H1 (cell line): ENCODE measurements at regions not wholly inside any gene's neighbourhood (a gene's known extent, or its start where the extent isn't known, plus 50 kb on each side); places are given as distances from the start of the nearest gene placed in this dataset.

ENCODE experiments used
- CTCF ChIA-PET: fragments of 300-600 bp; sonication (Branson Sonifier 250); formaldehyde crosslinking; loops from one replicate; lab custom pipeline; 2021; ENCODE audit not compliant: partially characterized antibody; lab: Charles Lee
- POLR2A ChIA-PET: fragments of 300-600 bp; sonication (Branson Sonifier 250); formaldehyde crosslinking; loops from one replicate; lab custom pipeline; 2021; ENCODE audit warnings: inconsistent platforms; ENCODE audit not compliant: partially characterized antibody; lab: Charles Lee
- DNase-seq, 2 experiments: peaks; one replicate each; pipeline versions ENCODE4 v3.0.0 to v3.0.0-alpha.2; 2010 to 2022; ENCODE audit warnings: low spot score in 2 of 2, low read depth in 1 of 2, mixed read lengths in 1 of 2
- FAIRE-seq: peaks from 2 replicates; lab custom pipeline; 2011; peaks lifted over from hg19 to GRCh38; lab: Jason Lieb, UNC
- H2AFZ ChIP-seq: 2 replicates; pipeline ENCODE4 v1.8.1; 2012; ENCODE audit warnings: low read length, inconsistent platforms
- H2AK5ac ChIP-seq: 2 replicates; pipeline ENCODE4 v1.6.1; 2013; ENCODE audit warnings: low read depth, low read length
- H2BK120ac ChIP-seq: replicated peaks from 2 replicates; pipeline ENCODE3; 2013; ENCODE audit warnings: low read depth, low read length, inconsistent platforms
- H2BK12ac ChIP-seq: 2 replicates; pipeline ENCODE4 v1.6.1; 2013; ENCODE audit warnings: low read depth, low read length
- H2BK15ac ChIP-seq: 2 replicates; pipeline ENCODE4 v1.6.1; 2013; ENCODE audit warnings: low read length
- H2BK20ac ChIP-seq: 2 replicates; pipeline ENCODE4 v1.6.1; 2013; ENCODE audit warnings: low read length
- H2BK5ac ChIP-seq: 2 replicates; pipeline ENCODE4 v1.6.1; 2013; ENCODE audit warnings: low read depth, low read length
- H3K14ac ChIP-seq: 2 replicates; pipeline ENCODE4 v1.6.1; 2013; ENCODE audit warnings: inconsistent platforms; ENCODE audit not compliant: insufficient read length
- H3K18ac ChIP-seq: 2 replicates; pipeline ENCODE4 v1.6.1; 2013; ENCODE audit warnings: low read length; ENCODE audit errors: extremely low read depth
- H3K23ac ChIP-seq: 2 replicates; pipeline ENCODE4 v1.6.1; 2013; ENCODE audit warnings: inconsistent platforms; ENCODE audit not compliant: insufficient read length
- H3K23me2 ChIP-seq: 2 replicates; pipeline ENCODE4 v1.6.1; 2013; ENCODE audit warnings: low read depth, low read length
- H3K27ac ChIP-seq: 2 replicates; pipeline ENCODE4 v1.6.1; 2011; ENCODE audit warnings: low read depth, low read length, inconsistent platforms
- H3K27me3 ChIP-seq, 4 experiments: replicated peaks in 1 of 4; 1 replicate in 1 of 4; 2 replicates in 3 of 4; pipeline versions ENCODE4 v1.6.1 to v1.8.1; 2011 to 2013; ENCODE audit warnings: low read length in 3 of 4, mild to moderate bottlenecking in 3 of 4, inconsistent platforms in 2 of 4, mixed read lengths in 2 of 4, moderate library complexity in 1 of 4; ENCODE audit not compliant: control insufficient read depth in 3 of 4, insufficient read depth in 3 of 4; ENCODE audit errors: extremely low read depth in 1 of 4
- H3K36me3 ChIP-seq, 4 experiments: 2 replicates each; pipeline versions ENCODE4 v1.6.1 to v1.8.1; 2011 to 2013; ENCODE audit warnings: mild to moderate bottlenecking in 4 of 4, low read length in 3 of 4, moderate library complexity in 2 of 4, control low read depth in 1 of 4, inconsistent platforms in 1 of 4; ENCODE audit not compliant: insufficient read depth in 4 of 4, control insufficient read depth in 2 of 4
- H3K4ac ChIP-seq: replicated peaks from 2 replicates; pipeline ENCODE3; 2013; ENCODE audit warnings: low read length, low read depth, mixed read lengths, inconsistent platforms; ENCODE audit not compliant: insufficient read length
- H3K4me1 ChIP-seq, 4 experiments: replicated peaks in 1 of 4; 1 replicate in 1 of 4; 2 replicates in 3 of 4; pipeline versions ENCODE4 v1.6.1 to v1.8.1; 2011 to 2013; ENCODE audit warnings: low read length in 3 of 4, inconsistent platforms in 2 of 4, mixed read lengths in 1 of 4; ENCODE audit not compliant: insufficient read depth in 4 of 4, control insufficient read depth in 3 of 4
- H3K4me2 ChIP-seq, 2 experiments: 2 replicates each; pipeline versions ENCODE4 v1.6.1 to v1.8.1; 2011 to 2013; ENCODE audit warnings: low read depth in 2 of 2, low read length in 2 of 2, control low read depth in 1 of 2, inconsistent platforms in 1 of 2, mild to moderate bottlenecking in 1 of 2; ENCODE audit not compliant: insufficient read depth in 1 of 2
- H3K4me3 ChIP-seq, 4 experiments: fragments of 200-600, 300-600 bp in 1 of 4; sonication (generic), shearing (Covaris generic), sonication (Bioruptor Twin) in 1 of 4; 2 replicates each; pipeline versions ENCODE4 v1.5.1 to v1.8.1; 2011 to 2016; ENCODE audit warnings: low read length in 4 of 4, low read depth in 3 of 4, control low read depth in 2 of 4, inconsistent platforms in 2 of 4, mild to moderate bottlenecking in 2 of 4, mixed read lengths in 1 of 4, moderate library complexity in 1 of 4; ENCODE audit not compliant: insufficient read depth in 2 of 4; ENCODE audit errors: extremely low read depth in 1 of 4
- H3K56ac ChIP-seq: replicated peaks from 2 replicates; pipeline ENCODE3; 2013; ENCODE audit warnings: low read depth, mild to moderate bottlenecking, mixed read lengths, low read length, inconsistent platforms; ENCODE audit not compliant: insufficient read length
- H3K79me1 ChIP-seq: 2 replicates; pipeline ENCODE4 v1.6.1; 2013; ENCODE audit warnings: low read depth, low read length, control low read depth
- H3K79me2 ChIP-seq, 2 experiments: 2 replicates each; pipeline versions ENCODE4 v1.6.1 to v1.8.1; 2012 to 2013; ENCODE audit warnings: low read length in 2 of 2, mild to moderate bottlenecking in 2 of 2, inconsistent platforms in 1 of 2; ENCODE audit not compliant: insufficient read depth in 2 of 2, control insufficient read depth in 1 of 2
- H3K9ac ChIP-seq, 4 experiments: replicated peaks in 1 of 4; 1 replicate in 1 of 4; 2 replicates in 3 of 4; pipeline versions ENCODE4 v1.6.1 to v1.8.1; 2011 to 2013; ENCODE audit warnings: low read depth in 3 of 4, low read length in 3 of 4, control low read depth in 2 of 4, mild to moderate bottlenecking in 2 of 4, moderate library complexity in 2 of 4, inconsistent platforms in 1 of 4; ENCODE audit errors: extremely low read depth in 1 of 4
- H3K9me3 ChIP-seq, 2 experiments: 2 replicates each; pipeline versions ENCODE4 v1.6.1 to v1.8.1; 2012 to 2013; ENCODE audit warnings: mild to moderate bottlenecking in 2 of 2, moderate library complexity in 2 of 2, control low read depth in 1 of 2, inconsistent platforms in 1 of 2, low read depth in 1 of 2, low read length in 1 of 2, mixed read lengths in 1 of 2; ENCODE audit not compliant: insufficient read depth in 2 of 2
- H4K20me1 ChIP-seq, 2 experiments: replicated peaks in 1 of 2; 2 replicates each; pipeline versions ENCODE3 to v1.8.1; 2011 to 2013; ENCODE audit warnings: inconsistent platforms in 2 of 2, low read length in 2 of 2, mild to moderate bottlenecking in 1 of 2; ENCODE audit not compliant: insufficient read depth in 2 of 2, control insufficient read depth in 1 of 2
- H4K5ac ChIP-seq: 2 replicates; pipeline ENCODE4 v1.6.1; 2013; ENCODE audit warnings: low read length, low read depth, mixed read lengths, inconsistent platforms; ENCODE audit not compliant: insufficient read length
- H4K8ac ChIP-seq: 2 replicates; pipeline ENCODE4 v1.8.0; 2013; ENCODE audit warnings: mild to moderate bottlenecking, moderate library complexity, low read length, inconsistent platforms; ENCODE audit not compliant: insufficient read depth; ENCODE audit errors: extremely low read depth
- H4K91ac ChIP-seq: replicated peaks from 2 replicates; pipeline ENCODE3; 2013; ENCODE audit warnings: low read length, mixed read lengths, inconsistent platforms; ENCODE audit not compliant: insufficient read length
- BACH1 ChIP-seq: IDR thresholded peaks from 2 replicates; pipeline ENCODE4 v1.6.1; 2012; ENCODE audit warnings: low read length, improper control_type of control experiment
- BCL11A ChIP-seq, 2 experiments: IDR thresholded peaks; one replicate each; pipeline ENCODE4 v1.6.1; 2011; ENCODE audit warnings: low read depth in 2 of 2, low read length in 2 of 2, mild to moderate bottlenecking in 2 of 2
- CEBPB ChIP-seq: IDR thresholded peaks from 2 replicates; pipeline ENCODE4 v1.6.1; 2012; ENCODE audit warnings: low read depth, low read length
- GTF2F1 ChIP-seq: IDR thresholded peaks from 2 replicates; pipeline ENCODE4 v1.6.1; 2012; ENCODE audit warnings: low read depth, low read length, improper control_type of control experiment, borderline replicate concordance
- JUN ChIP-seq: IDR thresholded peaks from 2 replicates; pipeline ENCODE4 v1.6.1; 2011; ENCODE audit warnings: low read depth, mild to moderate bottlenecking, improper control_type of control experiment, low read length
- JUND ChIP-seq: IDR thresholded peaks from 2 replicates; pipeline ENCODE4 v1.6.1; 2011; ENCODE audit warnings: mild to moderate bottlenecking, improper control_type of control experiment, low read length
- whole genome bisulfite sequencing, 2 experiments: shearing (Covaris generic) in 1 of 2; methylation state at CpG; one replicate each; pipeline versions ENCODE4 v1.1.6 to v1.1.7; 2013 to 2015; ENCODE audit warnings: low lambda C conversion rate in 2 of 2, mixed read lengths in 2 of 2, inconsistent platforms in 1 of 2, low coverage in 1 of 2, missing lambda C conversion rate in 1 of 2; ENCODE audit not compliant: insufficient replicate concordance in 2 of 2, insufficient coverage in 1 of 2, insufficient read length in 1 of 2; ENCODE audit errors: extremely low coverage in 1 of 2, missing lambda C conversion rate in 1 of 2; 5-methylcytosine and 5-hydroxymethylcytosine counted together
- TF ChIP-seq, protein P1 (sequence below), 3 experiments: IDR thresholded peaks; 1 replicate in 2 of 3; 2 replicates in 1 of 3; pipeline versions ENCODE4 v1.5.1 to v1.6.1; 2011; ENCODE audit warnings: low read length in 3 of 3, mild to moderate bottlenecking in 3 of 3, inconsistent platforms in 2 of 3, low read depth in 1 of 3, moderate library complexity in 1 of 3; ENCODE audit not compliant: insufficient read depth in 1 of 3; ENCODE audit errors: control extremely low read depth in 1 of 3
- TF ChIP-seq, protein P2 (sequence below): IDR thresholded peaks from 2 replicates; pipeline ENCODE4 v1.6.1; 2012; ENCODE audit warnings: inconsistent platforms

DNA sequence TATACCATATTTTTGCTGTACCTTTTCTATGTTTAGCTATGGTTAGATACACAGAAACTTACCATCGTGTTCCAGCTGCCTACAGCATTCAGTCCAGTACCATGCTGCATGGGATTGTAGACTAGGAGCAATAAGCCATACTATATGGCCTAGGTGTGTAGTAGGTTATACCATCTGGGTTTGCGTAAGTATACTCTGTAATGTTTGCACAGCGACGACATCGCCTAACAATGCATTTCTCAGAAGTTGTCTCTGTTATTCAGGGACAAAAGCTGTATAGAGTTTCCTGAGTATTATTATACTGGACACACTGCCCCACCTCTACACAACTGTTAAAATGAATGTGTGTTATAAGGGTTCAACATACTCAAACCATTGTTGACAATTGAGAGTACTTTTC is 93.8 kb upstream of the MKI67 start:
- Histone ChIP-seq H3K9me3 (no peaks in the 10 kb centered on the region), H2AK5ac (no peak overlapping the region), H3K14ac (no peak overlapping the region), H4K8ac (no peak overlapping the region), H2BK120ac (no peak overlapping the region), H3K36me3 (no peaks in the 10 kb centered on the region), H2BK15ac (no peak overlapping the region), H3K9ac (no peak overlapping the region), H2BK5ac (no peak overlapping the region), H3K4me3 (no peak overlapping the region), H3K18ac (no peak overlapping the region), H3K79me1 (no peaks in the 10 kb centered on the region), H4K91ac (no peak overlapping the region), H4K5ac (no peak overlapping the region), H3K4me2 (no peak overlapping the region), H3K23ac (no peak overlapping the region), H3K27me3 (0 out of 7 replicates have a peak, but pooled peaks cover 0 to 2% (median 0%) of the 10 kb centered on the region in 4 experiments), H3K4me1 (peaks cover 0 to 2% (median under 1%) of the 10 kb centered on the region in 4 experiments; a peak in 2 of 7 replicates), H4K20me1 (no peaks in the 10 kb centered on the region), H3K4ac (no peak overlapping the region), H3K79me2 (no peaks in the 10 kb centered on the region), H2AFZ (no peak overlapping the region), H2BK20ac (no peak overlapping the region), H2BK12ac (no peak overlapping the region), H3K27ac (no peak overlapping the region), H3K23me2 (peaks cover 3% of the 10 kb centered on the region; the same call in 1 of the 2 replicates), H3K56ac (no peak overlapping the region)
- ChIA-PET POLR2A (no interaction called here), CTCF (interaction anchor here (0.6 kb wide), 1 partner anchor 39 kb away, joined by 4 read pairs; no protein-coding TSS in a partner anchor)
- FAIRE-seq (no peak), DNase-seq (no peak)
- 92% methylated on average over 5 of the region's 5 CpGs; no CpG with 5 or more reads in 1 of the 2 experiments for WGBS, 2 experiments
- TF ChIP-seq, protein P1, sequence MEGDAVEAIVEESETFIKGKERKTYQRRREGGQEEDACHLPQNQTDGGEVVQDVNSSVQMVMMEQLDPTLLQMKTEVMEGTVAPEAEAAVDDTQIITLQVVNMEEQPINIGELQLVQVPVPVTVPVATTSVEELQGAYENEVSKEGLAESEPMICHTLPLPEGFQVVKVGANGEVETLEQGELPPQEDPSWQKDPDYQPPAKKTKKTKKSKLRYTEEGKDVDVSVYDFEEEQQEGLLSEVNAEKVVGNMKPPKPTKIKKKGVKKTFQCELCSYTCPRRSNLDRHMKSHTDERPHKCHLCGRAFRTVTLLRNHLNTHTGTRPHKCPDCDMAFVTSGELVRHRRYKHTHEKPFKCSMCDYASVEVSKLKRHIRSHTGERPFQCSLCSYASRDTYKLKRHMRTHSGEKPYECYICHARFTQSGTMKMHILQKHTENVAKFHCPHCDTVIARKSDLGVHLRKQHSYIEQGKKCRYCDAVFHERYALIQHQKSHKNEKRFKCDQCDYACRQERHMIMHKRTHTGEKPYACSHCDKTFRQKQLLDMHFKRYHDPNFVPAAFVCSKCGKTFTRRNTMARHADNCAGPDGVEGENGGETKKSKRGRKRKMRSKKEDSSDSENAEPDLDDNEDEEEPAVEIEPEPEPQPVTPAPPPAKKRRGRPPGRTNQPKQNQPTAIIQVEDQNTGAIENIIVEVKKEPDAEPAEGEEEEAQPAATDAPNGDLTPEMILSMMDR (IDR thresholded peaks at IDR 0.05; ENCODE audit: control extremely low read depth in 1 of 3, insufficient read depth in 1 of 3, low read depth in 1 of 3, low read length in 3 of 3): no peak
- TF ChIP-seq, protein P2, sequence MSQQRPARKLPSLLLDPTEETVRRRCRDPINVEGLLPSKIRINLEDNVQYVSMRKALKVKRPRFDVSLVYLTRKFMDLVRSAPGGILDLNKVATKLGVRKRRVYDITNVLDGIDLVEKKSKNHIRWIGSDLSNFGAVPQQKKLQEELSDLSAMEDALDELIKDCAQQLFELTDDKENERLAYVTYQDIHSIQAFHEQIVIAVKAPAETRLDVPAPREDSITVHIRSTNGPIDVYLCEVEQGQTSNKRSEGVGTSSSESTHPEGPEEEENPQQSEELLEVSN: no peak
- TF ChIP-seq JUN (no peak), BCL11A (IDR thresholded peaks at IDR 0.05; ENCODE audit: low read depth in 2 of 2, low read length in 2 of 2) (no peak), JUND (no peak), CEBPB (no peak), GTF2F1 (no peak), BACH1 (no peak)
